Brain microvascular endothelial cell (primary cell): ENCODE measurements at regions not wholly inside any gene's neighbourhood (a gene's known extent, or its start where the extent isn't known, plus 50 kb on each side); places are given as distances from the start of the nearest gene placed in this dataset.

Source experiments
- DNase-seq: peaks from one replicate; pipeline ENCODE4 v3.0.0-alpha.2; 2020
- H3K27ac ChIP-seq: fragments of 250-450 bp; sonication (Bioruptor Pico); 2 replicates; pipeline ENCODE4 v1.5.1; 2020; ENCODE audit warnings: mild to moderate bottlenecking, moderate library complexity
- H3K27me3 ChIP-seq: fragments of 250-450 bp; sonication (Bioruptor Pico); replicated peaks from 2 replicates; pipeline ENCODE4 v1.5.1; 2020; ENCODE audit warnings: mild to moderate bottlenecking
- H3K36me3 ChIP-seq: fragments of 250-450 bp; sonication (Bioruptor Pico); replicated peaks from 2 replicates; pipeline ENCODE4 v1.5.1; 2020; ENCODE audit warnings: mild to moderate bottlenecking
- H3K4me3 ChIP-seq: 2 replicates; pipeline ENCODE4 v1.5.1; 2011; ENCODE audit warnings: low read depth, mild to moderate bottlenecking, control low read depth, low read length, moderate library complexity
- in situ Hi-C: cut with HindIII; loops from 2 replicates; pipeline ENCODE4 v1.10.0; 2017; ENCODE audit warnings: low sequenced_read_pairs, low pct_ligation_motif_present
- TF ChIP-seq, protein P1 (sequence below): IDR thresholded peaks from 2 replicates; pipeline ENCODE4 v1.5.1; 2011; ENCODE audit warnings: low read depth, mild to moderate bottlenecking, moderate library complexity, low read length, control low read depth, inconsistent platforms; ENCODE audit errors: missing control alignments

DNA sequence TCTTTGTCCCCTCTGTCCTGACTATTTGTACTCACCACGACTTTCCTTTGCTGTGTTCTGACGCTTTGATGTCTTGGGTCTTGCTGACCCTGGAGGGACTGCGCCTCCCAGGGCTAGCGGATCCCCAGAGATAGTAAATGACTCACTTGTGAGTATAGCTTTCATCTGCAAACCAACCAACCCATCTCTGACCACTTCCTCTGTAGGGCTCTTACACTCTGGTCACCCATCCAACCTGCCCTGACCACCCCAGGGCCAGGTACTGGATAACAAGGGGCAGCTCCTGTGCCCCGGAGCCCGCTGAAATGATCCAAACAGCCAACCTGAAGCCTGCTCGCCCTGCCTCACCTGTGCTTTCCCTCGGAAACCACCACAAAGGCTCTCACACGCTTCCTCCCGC is 125.2 kb upstream of the CARD11 start:
- in situ Hi-C loops, result no loop called here
- TF ChIP-seq, protein P1, sequence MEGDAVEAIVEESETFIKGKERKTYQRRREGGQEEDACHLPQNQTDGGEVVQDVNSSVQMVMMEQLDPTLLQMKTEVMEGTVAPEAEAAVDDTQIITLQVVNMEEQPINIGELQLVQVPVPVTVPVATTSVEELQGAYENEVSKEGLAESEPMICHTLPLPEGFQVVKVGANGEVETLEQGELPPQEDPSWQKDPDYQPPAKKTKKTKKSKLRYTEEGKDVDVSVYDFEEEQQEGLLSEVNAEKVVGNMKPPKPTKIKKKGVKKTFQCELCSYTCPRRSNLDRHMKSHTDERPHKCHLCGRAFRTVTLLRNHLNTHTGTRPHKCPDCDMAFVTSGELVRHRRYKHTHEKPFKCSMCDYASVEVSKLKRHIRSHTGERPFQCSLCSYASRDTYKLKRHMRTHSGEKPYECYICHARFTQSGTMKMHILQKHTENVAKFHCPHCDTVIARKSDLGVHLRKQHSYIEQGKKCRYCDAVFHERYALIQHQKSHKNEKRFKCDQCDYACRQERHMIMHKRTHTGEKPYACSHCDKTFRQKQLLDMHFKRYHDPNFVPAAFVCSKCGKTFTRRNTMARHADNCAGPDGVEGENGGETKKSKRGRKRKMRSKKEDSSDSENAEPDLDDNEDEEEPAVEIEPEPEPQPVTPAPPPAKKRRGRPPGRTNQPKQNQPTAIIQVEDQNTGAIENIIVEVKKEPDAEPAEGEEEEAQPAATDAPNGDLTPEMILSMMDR, result no peak
- Histone ChIP-seq H3K27me3 (no peaks in the 10 kb centered on the region), H3K4me3 (no peak overlapping the region), H3K27ac (no peak overlapping the region), H3K36me3 (no peaks in the 10 kb centered on the region)
- DNase-seq, result no peak

DNA sequence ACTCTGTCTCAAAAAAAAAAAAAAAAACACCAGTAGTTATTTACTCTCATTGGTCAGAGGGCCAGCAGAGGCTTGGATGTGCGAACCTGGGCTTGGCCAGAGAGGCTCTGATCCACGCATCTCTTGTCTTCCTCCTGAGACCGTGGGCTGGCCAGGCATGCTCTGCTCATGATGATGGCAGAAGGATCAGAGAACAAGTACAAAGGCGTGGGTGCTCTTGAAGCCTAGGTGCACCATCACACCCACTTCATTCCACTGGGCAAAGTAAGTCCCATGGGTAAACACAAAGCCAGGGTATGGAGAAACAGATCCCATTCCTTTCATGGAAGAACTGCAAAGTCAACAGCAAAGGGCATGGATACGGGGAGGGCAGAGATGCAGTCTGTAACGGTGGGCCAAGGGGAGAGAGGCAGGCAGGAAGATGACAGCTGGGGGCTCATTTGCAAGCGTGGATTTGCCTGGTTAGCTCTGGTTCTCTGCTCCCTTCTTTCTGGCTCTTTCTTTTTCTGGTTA is 128.2 kb upstream of the SDK1 start:
- in situ Hi-C loops, result no loop called here
- no peaks in the 10 kb centered on the region for H3K27me3 ChIP-seq

DNA sequence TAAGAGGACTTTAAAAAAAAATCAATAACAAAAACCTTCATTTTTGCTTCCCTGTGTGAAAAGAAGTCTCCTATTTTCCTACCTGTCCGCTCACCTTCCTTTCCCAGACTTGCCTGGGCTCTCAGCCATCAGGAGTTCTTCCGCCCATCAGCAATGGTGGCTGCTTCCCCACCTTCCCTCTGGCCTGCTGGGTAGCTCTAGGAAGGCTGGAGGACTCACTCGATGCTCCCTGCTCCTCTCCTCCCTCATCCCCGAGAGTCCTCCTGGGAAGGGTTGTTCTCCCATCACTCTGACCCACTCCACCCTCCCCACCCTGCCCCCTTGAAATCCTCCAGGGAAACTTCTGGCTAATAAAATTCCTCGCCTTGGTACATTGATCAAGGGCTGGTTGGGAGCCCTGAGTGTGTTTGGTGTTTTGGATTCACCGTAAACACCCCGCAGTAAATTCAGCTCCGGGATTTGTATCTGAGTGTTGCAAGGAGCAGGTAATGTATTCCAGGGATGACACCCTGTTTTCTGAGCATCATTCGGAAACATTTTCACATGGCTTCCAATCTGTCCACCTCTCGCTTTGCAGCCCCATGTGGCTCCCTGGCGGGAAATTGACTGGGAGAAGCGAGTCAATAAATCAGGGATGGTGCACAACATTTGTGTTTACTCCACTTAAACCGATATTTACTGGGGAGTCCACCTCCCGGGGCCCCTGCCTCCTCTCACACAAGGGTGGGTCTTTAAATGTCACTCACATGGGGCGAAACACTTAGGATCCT is 126.4 kb upstream of the SDK1 start:
- TF ChIP-seq, protein P1, result no peak
- in situ Hi-C loops, result no loop called here
- DNase-seq, result no peak

More for the DNA sequence above, 128.2 kb upstream of the SDK1 start:
- TF ChIP-seq, protein P1, result no peak
- Histone ChIP-seq H3K36me3 (no peaks in the 10 kb centered on the region), H3K27ac (no peak overlapping the region), H3K4me3 (no peak overlapping the region)
- no peak for DNase-seq

DNA sequence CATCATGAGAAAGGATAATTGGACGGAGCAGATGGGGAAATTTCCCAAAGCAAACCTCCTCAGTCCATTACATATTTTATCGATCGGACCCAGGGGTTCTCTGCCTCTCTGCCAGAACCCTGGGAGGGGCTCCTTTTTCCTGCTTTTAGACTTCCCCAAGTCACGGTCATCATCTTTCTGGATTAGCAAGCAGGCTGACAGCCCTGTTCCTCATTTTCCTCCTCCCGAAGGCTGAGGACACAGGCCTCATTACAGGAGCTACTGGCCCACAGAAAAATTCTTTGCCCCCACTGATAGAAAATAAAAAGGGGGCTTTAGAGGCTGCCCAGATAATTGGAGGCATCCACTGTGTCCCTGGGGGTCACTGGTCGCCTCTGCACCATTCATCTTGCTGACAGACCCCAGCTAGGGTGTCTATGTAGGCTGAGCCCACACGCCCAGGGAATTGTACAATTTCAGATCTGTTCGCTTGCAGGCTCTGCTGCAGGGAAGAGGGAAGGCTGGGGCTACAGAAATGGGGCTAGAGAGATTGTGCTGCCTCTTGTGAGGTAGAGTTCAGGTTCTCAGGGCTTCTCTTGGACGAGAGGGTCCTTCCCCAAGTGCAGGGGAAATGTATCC is 125.7 kb upstream of the SDK1 start:
- TF ChIP-seq, protein P1, result no peak
- Histone ChIP-seq H3K27me3 (no peaks in the 10 kb centered on the region), H3K36me3 (no peaks in the 10 kb centered on the region), H3K27ac (no peak overlapping the region), H3K4me3 (no peak overlapping the region)
- in situ Hi-C loops, result no loop called here
- no peak for DNase-seq

More for the DNA sequence above, 126.4 kb upstream of the SDK1 start:
- Histone ChIP-seq H3K36me3 (no peaks in the 10 kb centered on the region), H3K27me3 (no peaks in the 10 kb centered on the region), H3K4me3 (no peak overlapping the region), H3K27ac (no peak overlapping the region)

DNA sequence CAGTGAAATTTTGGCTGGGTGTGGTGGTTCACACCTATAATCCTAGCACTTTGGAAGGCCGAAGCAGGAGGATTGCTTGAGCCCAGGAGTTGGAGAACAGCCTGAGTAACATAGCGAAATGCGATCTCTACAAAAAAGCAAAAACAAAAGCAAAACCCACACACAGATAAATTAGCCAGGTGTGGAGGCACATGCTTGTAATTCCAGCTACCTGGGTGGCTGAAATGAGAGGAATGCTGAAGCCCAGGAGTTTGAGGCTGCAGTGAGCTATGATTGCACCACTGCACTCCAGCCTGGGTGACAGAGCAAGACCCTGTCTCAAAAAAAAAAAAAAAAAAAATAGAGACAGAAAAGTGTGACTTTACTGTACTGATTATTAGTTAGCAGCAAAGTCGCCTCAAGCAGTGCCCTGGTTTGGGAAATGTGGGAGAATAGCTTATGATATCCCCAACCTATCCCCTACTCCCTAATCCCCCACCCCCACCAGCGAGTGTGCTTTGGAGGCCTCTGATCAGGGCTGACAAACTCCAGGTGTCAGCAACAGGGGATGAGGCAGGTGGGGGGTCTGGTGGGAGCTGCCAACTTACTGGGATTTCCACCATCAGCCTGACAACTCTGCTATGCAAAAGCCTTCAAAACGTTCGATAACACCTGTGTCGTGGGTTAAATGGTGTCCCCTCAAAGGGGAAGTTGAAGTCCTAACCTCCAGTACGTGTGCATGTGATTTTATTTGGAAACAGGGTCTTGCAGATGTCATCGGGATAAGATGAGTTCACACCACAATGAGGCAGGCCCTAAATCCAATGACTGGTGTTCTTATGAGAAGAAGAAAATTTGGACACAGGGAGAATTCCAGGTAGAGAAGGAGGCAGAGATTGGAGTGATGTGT is 124.7 kb upstream of the SDK1 start:
- TF ChIP-seq, protein P1, result no peak
- in situ Hi-C loops, result no loop called here
- Histone ChIP-seq H3K27me3 (no peaks in the 10 kb centered on the region), H3K27ac (no peak overlapping the region), H3K4me3 (no peak overlapping the region), H3K36me3 (no peaks in the 10 kb centered on the region)
- no peak for DNase-seq
